ENCODE measurements at regions not wholly inside any gene's neighbourhood (a gene's known extent, or its start where the extent isn't known, plus 50 kb on each side); places are given as distances from the start of the nearest gene placed in this dataset.
A peak's percentile ranks its signal among the peaks of the same experiment; 100 is the strongest.
"Not testable (repeated sequence)": the region's sequence is repeated elsewhere in the genome, so short reads cannot be mapped to it uniquely, and the experiment has no call there.

DNA sequence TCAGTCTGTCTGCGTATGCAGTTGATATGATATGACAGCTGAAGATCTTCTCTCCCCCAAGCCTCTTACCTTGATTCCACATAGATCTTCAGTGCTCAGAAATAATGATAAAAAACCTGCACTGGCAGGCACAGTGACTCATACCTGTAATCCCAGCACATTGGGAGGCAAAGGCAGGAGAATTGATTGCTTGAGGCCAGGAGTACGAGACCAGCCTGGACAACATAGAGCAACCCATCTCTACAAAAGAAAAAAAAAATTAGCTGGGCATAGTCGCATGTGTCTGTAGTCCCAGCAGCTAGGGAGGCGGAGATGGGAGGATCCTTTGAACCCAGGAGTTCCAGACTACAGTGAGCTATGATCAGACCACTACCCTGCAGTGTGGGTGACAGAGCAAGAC, 551.0 kb upstream of the MIR17HG start:
- no peak for DNase-seq

- DNase-seq = no peak
Measured at GRCh38 chr13:90797335-90797734, 550.2 kb upstream of the MIR17HG start.

DNA sequence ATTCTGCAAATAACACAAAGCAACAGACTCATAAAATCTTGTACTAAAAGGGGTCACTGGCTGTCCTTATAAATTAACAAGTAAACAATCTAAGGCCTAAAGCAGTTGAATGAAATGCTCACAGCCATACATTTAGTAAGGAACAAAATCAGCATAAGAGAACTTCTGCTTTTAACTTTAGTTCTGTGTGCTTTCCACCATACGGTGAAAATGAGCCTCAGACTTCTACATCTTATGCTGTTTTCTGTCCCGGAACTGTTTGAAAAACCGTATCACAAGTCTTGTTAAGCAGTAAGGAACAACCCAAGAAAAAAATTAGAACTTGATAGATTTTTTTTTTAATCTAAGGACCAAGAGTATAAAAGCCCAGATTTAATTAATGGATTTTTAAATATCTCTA, 549.1 kb upstream of the MIR17HG start:
- DNase-seq = peak; percentile 55

- peak; percentile 96 for DNase-seq
Measured at GRCh38 chr13:90800082-90800746, 547.3 kb upstream of the MIR17HG start.

GRCh38 chr13:90801621-90802020, 545.9 kb upstream of the MIR17HG start:
- DNase-seq = no peak

GRCh38 chr13:90803210-90803609, 544.3 kb upstream of the MIR17HG start:
- DNase-seq = no peak

GRCh38 chr13:90806016-90806615, 541.4 kb upstream of the MIR17HG start:
- DNase-seq = no peak

DNA sequence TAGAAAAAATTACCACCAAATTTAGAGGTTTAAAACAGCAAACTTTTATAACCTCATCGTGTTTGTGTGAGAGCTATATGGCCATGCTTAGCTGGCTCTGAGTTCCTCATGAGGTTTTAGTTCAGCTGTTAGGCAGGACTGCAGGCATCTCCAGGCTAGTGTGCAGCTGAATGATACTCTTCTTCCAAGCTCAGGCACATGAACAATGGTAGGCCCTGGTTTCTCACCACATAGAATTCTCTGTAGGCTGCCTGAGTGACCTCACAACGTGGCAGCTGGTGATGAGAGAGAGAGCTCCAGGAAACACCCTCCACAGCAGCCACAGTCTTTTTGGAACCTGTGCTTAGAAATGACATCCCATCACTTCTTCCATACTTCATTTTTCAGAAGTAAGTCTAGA, 540.6 kb upstream of the MIR17HG start:
- DNase-seq = no peak

DNA sequence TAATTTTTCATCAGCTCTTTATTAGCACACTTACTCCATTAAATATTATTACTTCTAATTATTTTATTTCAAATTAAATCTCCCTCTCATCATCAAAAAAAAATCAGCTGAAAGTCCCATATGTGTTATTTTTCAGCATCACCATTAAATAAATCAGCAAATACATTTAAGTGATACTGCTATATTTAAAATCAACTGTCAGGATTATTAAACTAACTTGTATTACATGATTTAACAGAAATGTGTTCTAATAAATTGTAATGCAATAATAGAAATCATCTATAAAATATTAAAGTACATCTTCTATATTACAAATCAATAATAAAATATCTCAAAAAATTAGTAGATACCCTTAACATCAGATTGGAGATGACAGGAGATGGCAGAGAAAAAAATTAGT, 538.6 kb upstream of the MIR17HG start:
- DNase-seq = no peak

DNA sequence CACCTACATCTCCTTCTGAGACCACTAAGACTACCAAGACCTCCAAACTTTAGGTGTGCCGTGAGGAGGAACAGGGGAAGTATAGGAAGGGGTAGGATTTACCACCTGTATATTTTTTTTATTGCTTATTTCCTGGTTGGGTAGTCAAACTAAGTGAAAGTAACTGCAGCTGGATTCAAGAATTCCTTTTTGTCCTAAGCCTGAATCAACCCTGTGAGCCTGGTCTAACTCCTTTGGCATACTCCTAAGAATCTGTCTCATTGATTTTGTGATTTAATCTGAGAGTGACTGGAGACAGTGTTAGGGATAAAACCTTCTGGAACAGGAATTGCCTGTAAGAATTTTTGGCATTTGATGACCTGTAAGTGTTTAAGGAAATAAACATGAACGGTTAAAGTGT, 523.5 kb upstream of the MIR17HG start:
- no peak for DNase-seq

- DNase-seq = no peak
Measured at GRCh38 chr13:90826688-90827087, 520.8 kb upstream of the MIR17HG start.

DNA sequence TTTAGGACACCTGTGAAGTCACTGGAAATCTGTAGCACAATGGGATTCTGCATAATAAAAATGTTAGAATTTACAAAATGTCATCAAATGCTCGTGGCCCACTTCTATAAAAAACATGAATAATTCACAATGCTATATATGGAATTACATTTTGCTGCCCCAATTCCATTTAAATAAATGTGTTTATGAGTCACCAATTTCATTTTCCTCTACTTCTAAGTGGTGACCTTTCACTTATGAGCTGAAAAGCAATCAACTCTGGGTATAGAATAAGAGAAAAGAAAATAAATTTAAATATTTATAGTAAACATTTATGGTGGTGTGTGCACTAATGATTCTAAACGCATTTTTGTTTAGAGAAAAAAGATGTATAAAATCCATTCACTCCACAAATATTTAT, 516.7 kb upstream of the MIR17HG start:
- no peak for DNase-seq

- no peak for DNase-seq
Measured at GRCh38 chr13:90833951-90834350, 513.5 kb upstream of the MIR17HG start.

DNA sequence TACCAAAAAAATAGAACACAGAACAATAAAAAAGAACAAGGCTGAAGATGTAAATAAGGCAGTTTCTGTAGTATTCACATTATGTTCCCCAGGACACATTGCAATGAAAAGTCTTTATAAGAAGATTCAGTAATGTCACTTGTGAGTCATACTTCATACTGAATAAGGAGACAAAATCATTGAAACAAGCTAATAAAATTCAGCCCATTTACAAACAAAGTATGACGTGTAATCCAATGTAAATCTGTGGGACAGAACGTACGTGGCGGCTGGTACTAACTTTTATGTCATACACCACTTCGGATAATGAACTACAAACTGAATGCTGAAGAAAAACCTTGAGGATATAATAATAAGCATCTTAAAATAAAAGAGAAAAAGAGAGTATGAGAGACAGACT, 512.8 kb upstream of the MIR17HG start:
- no peak for DNase-seq

DNA sequence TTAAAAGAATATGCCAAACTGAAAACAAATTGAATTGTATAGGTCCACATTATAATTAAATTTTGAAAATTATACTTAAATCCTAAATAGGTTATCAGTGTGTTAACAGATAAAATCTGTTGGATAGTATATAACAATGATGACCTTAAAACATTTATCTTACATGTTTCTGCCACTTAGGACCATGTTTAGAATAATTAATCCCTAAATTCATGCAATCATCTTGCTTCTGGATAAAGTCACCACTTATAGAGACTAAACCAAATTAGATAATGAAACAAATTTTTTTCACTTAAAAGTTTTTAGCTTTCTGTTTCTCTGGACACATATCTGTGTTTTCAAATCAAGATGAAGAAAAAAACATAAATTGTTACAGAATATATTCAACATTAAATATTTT, 511.7 kb upstream of the MIR17HG start:
- no peak for DNase-seq

DNA sequence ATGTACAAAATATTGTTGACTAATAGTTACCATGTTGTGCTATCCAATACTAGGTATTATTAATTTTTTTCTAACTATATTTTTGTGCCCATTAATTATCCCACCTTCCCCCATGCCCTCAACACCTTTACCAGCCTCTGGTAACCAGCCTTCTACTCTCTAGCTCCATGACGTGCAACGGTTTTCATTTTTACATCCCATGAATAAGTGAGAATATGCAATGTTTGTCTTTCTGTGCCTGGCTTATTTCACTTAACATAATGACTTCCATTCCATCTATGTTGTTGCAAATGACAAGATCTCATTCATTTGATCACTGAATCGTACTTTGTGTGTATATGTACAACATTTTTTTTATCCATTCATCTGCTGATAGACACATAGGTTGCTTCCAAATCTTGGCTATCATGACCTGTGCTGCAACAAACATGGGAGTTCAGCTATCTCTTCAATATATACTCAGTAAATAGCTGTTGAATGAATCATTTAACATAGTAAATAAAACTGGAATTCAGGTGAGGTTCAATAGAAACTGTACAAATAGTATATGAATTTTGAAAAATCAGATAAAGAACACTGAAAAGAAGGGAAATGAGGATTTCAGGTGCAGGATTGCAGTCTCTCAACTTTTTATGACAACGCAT, 509.0 kb upstream of the MIR17HG start:
- no peak for DNase-seq

- DNase-seq = no peak
Measured at GRCh38 chr13:90839061-90839460, 508.4 kb upstream of the MIR17HG start.

DNA sequence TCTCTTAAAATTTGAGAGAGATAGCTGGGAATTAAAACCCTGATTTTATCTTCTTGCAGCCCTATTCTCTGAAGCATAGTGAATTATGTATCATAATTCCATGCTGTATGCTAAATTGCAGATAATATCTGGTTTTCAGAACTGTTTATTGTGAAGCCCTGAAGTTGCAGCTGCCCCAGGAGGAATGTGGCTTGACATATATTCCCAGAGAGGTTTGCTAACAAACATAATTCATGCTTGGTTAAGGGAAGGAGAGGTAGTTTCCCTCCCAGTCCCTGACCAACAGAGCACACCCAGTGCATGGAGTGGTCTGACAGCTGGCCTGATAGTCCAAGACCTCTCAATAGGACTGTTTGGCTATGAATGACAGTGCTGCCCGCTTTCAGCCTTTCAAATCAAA, 500.6 kb upstream of the MIR17HG start:
- no peak for DNase-seq

GRCh38 chr13:90853666-90854065, 493.8 kb upstream of the MIR17HG start:
- DNase-seq = not testable (repeated sequence)

DNA sequence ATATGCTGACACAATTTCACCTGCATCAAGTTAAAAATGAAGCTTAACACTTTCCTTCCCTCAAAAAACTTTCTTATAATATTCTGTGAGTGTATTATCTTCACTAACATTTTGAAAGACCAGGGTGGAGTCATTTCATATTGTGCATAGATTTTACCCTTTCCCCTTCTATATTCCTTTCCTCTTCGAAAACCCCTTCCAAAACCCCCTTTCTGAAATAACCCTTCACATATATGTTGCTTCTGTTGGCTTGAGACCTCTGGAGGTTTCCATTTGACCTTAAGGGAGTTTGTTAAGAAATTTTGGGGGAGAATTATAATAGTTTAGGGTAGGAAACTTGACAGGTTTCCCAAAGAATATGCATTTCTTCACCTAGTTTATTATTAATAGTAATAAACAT, 489.6 kb upstream of the MIR17HG start:
- no peak for DNase-seq

DNA sequence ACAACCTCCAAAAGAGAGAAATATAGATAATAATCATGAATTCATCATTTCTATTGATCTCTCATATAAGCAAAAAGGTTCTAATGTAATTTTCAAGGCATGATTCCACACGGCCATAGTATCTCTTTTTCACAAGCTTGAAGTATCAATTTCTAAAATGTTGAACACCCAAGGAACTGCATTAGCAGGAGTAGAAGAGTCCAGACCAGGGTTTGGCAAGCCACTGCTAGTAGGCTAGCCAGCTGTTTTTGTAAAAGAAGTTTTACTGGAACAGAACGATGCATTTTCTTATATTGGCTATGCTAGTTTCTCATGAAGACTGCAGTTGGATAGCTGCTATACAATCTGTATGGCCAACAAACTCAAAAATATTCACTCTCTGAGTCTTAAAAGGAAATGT, 481.5 kb upstream of the MIR17HG start:
- no peak for DNase-seq

- DNase-seq = peak; percentile 91
Measured at GRCh38 chr13:90867336-90867683, 480.2 kb upstream of the MIR17HG start.

GRCh38 chr13:90868321-90868920, 479.1 kb upstream of the MIR17HG start:
- DNase-seq = peak; percentile 12

DNA sequence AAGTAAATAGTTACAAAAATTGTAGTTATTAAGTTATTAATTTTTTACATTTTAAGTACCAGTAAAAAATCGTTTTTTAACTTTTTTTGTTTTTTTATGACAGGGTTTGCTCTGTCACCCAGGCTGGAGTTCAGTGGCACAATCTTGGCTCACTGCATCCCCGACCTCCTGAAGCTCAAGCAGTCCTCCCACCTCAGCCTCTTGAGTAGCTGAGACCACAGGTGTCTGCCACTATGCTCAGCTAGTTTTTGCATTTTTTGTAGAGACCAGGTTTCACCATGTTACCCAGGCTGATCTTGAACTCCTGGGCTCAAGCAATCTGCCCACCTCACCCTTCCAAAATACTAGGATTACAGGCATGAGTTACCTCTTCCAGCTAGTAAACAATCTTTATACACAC, 477.9 kb upstream of the MIR17HG start:
- no peak for DNase-seq

Measured in MV-4-11 (cell line).